GM21619 (cell line): ENCODE measurements at regions not wholly inside any gene's neighbourhood (a gene's known extent, or its start where the extent isn't known, plus 50 kb on each side); places are given as distances from the start of the nearest gene placed in this dataset.
A peak's percentile ranks its signal among the peaks of the same experiment; 100 is the strongest.

Experiments used
- ATAC-seq: cut with Tn5 transposase; IDR thresholded peaks from one replicate; pipeline ENCODE4 v1.9.1; 2021; ENCODE audit not compliant: unreplicated experiment

DNA sequence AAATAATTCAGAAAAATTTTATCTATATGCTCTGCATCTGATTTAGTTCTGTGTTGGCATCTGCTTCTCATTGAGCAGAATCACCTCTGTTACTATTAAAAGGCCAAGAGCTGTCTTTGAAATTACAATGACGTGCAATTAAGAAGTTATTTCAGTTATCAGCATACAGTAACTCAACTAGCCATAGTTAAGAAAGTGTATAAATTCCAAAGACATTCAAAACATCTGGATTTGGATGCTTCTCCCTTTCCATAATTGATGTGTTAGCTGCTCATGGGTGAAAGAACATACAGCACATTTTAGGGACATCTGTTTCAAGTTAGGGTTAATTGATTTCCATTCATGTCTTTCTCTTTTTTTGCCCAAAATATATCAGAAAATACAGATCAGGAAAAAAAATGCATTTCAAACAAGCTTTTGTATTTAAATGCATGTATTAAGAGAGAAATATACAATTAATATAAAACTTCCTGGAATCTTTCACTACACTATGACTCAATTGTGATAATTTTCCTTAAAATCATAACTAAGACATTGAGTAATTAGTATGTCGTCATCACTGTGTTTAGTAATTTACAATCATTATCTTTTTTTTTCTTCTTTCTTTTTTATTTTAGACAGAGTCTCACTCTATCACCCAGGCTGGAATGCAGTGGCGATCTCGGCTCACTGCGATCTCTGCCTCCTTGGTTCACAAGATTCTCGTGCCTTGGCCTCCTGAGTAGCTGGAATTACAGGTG is 82.7 kb upstream of the MBNL1 start:
- ATAC-seq = no peak

DNA sequence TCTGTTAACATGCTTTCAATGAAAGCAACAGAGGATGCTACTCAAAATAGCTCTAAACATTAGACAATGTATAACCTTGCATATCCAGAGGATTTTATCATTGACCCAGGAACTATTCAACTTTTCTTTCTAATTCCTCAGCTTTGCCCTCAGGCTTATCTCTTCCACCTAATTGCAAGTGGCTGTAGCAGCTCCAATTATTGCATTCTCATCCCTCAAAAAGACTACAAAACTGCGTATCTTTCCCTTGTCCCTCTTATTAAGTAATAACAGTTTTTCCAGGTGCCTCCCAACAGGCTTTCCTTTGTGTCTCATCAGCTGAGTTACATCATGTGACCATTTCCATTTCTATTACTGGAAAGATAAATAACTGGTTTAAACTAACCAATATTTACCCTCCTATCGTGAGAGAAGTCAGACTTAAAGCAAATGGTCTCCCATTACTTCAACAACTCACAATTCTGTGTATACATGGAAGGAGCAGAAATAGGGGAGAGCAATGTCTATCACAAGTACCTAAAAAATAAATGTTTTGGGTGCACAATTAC is 78.0 kb upstream of the MBNL1 start:
- ATAC-seq = no peak

DNA sequence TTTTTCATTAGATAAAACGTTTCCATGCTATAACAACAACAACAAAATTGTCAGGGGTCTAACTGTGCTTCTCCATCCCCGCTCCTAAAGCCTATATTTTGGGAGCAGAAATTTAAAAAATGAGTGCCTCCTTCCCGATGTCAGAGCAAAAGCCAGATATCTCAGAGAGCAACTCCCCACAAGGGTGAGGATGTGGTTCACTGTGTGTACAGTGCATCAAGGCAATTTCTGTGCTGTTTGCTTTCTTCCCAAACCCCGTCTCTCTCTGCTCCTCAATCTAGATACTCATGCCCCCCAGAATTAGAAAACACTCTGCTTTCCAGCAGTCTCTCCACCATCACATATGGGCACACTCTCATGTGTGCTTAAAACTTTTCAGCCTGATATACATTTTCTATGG is 76.7 kb upstream of the MBNL1 start:
- ATAC-seq = no peak

DNA sequence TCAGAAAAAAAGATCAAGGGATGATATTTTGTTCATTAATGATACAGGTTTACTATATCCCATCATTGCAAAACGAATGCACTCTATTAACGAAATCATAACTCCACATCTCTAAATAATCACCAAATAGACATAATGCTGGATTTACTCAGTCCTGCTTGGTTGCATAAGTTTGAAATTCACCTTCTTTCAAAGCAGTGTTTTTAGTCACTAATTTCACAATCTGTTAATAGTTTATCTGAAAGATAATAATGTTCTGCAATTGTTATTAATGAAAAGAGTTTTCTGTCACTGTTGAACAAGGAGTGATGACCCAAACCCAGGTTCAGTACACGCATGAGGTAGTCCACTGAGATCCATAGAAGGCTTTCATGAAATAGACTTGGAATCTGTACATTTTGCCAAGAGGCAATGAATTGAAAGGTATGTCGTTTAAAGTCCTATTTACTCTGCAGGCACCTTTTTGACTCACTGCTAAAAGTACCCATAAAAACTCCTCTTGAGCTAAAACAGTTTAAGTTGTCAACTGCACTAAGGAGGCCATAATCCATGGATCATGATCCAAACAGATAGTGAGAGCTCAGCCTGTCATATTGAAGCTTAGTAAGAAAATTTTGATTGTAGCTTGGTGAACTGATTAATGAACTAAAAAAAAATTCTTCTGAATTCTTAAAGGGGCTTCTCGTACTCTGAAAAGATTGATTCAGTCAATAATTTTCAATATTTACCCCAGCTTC is 75.6 kb upstream of the MBNL1 start:
- ATAC-seq = no peak

GRCh38 chr3:152193673-152194267 is 75.0 kb upstream of the MBNL1 start:
- ATAC-seq = peak; percentile 59

DNA sequence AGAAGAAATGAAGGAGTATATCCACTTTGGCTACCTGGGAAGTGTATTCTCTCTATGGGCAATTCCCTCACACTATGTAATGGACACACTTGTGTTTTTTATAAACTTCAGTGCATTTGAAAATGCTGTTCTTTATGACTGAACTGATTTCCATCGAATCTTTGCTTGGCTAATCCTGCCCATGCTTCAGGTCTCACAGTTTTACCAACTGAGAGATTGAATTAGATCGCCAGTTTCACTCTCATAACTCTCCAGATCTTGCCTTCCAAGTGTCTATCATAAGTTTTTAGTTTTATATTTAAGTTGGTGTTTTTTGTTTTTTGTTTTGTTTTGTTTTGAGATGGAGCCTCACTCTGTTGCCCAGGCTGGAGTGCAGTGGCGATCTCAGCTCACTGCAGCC is 73.5 kb upstream of the MBNL1 start:
- no peak for ATAC-seq

GRCh38 chr3:152196782-152197181 is 71.9 kb upstream of the MBNL1 start:
- ATAC-seq = peak; percentile 24

DNA sequence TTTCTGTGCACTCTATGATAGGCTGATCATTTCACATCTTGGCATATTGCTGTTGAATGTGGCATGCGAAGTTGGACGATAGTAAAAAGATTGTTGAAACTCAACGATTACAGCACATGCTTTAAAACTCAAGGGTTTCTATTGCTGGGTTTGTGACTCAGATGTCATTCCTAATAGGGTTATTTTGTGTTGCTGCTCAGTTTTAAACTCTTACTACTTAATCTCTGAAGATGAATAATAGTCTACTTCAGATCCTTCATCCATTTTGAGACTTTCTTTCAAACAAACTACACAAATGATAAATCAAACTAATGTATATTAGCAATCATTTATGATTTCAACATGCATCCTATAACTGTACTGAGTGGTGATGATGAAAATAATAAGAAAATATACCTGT is 71.3 kb upstream of the MBNL1 start:
- ATAC-seq = no peak

- no peak for ATAC-seq
Observed at GRCh38 chr3:152197937-152198336, 70.8 kb upstream of the MBNL1 start.

GRCh38 chr3:152198665-152199064 is 70.1 kb upstream of the MBNL1 start:
- no peak for ATAC-seq

DNA sequence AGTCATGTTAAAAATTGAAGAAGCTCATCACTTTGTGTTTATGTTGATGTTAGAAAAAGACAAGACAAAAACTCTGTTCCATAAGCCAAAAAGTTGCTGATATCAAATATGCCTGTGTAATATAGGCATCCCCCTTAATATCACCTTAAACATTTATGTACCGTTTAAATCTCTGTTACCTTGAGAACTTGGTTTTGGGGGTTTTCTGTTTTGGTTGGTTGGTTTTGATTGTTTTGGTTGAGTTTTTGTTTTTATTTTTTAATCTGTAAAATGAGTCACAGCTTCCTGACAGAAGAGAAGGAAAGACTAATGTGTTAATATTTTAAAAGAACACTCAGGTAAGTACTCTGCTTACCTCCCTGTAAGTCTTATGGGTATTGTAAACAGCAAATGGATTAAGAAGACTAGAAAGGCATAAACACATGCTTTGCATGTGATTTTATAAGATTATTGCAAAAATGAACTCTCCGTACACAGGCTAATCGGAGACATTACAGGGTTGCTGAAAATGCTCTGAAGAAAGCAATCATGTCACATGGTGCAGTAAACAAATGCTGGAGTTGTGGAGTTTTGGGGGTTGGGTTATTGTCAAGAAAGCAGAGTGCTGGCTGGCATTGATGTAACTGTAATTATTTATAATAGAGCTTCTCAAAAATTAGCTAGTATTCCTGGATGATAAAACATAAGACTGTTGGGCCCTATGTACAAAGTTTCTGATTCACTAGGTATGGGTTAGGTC is 69.5 kb upstream of the MBNL1 start:
- no peak for ATAC-seq

DNA sequence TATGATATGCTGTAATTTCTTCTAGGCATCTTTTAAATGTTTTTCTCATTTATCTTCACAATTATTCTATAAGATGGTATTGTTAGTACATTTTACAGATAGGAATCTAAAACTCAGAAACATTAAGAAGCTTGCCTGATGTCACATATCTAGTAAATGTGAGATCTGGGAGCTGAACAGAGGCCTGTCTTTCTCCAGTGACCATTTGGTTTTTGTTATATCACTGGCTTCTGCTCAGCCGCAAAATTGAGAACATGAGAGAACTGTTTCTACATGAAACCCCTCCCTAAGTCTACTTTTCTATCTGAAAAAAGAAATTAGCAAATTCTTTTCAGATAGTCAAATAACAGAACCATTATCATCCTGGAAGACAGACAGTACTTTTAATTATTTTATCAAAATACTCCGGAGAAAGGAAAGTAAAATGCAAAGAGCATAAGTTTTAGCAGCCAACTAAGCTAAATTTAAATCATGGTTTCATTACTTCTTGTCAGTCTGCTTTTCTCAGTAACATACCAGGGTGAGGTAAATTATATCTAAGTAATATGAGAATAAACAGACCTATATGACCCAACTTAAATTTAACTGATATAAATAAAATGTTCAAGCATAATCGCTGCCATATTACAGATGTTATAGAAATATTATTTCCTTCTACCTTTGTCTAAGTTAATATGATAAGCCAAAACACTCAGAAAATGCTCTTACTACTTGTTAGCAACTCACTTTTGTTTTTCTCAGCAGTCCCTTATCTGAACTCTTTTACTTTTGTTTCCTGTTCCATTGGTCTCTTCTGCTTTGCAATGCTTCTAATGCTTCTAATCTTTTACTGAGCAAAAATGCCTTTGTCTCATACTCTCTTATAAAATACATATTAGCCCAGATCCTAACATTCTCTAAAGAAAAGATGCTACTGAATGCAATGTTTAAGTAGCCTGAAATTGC is 68.0 kb upstream of the MBNL1 start:
- no peak for ATAC-seq

DNA sequence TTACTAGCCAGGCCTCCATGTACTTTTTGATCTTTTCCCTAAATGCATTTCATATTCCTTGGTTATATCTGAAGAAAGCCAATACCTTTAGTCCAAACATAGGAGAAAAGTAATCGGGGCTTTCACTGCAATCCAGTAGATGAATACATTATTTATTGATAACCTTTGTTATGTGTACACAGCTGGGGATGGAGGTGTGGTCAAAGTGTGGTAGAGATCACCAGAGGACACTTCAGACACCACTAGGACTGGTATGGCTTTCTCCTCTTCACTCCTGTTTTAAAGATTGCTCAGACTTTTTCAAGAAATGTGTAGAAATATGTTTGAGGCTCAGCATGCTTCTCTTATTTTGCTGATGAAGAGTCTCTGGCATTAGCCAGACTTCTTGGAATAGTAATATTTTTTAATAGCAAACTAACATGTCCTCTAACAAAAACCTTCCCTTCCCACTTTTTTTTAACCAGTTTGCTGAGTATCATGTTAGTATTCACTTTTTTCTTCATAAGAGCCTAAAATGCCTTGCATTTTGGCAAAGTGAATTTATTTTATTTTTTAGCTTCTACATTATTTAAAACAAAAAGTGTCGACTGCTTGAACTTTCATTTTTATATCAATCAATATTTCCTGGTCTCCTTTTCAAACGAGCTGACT is 65.6 kb upstream of the MBNL1 start:
- no peak for ATAC-seq

DNA sequence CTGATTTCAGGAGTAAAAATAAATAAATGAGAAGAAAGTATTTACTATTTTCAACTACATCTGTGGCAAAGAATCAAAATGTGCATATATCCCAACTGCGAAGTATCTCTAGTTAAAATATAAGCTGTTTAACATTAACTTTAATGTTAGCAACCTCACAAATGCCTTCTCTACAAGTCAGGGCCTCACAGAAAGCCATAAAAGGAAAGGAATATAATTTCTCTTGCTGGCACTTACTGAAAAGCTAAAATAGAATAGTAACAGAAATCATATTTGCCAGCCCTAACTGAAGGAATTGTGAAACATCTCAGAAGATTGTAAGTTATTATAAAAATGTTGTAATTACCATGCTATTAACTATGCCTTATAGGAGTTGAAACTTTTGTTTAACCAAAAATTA is 65.1 kb upstream of the MBNL1 start:
- no peak for ATAC-seq

GRCh38 chr3:152204218-152204617 is 64.5 kb upstream of the MBNL1 start:
- no peak for ATAC-seq

GRCh38 chr3:152205097-152205593 is 63.6 kb upstream of the MBNL1 start:
- ATAC-seq = peak; percentile 41

- no peak for ATAC-seq
Observed at GRCh38 chr3:152206243-152206760, 62.4 kb upstream of the MBNL1 start.

GRCh38 chr3:152208439-152208838 is 60.3 kb upstream of the MBNL1 start:
- no peak for ATAC-seq

DNA sequence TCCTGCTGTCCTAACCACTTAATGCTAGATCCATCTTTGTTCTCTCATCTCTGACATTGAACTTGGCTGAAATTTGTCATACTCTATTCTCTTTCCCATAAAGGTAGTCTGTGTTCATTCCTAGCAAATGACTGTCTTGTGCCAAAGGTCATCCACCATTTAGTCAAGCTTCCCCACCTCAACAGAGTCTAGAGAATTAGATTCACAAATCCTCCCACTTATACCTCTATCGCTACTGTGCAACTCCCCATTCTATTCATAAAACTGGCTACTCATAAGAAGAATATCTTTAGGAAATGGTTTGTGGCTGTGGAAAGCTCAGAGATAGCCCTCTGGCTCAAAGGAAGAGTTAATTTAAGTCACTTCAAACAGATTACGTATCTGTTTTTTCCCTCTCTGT is 59.7 kb upstream of the MBNL1 start:
- ATAC-seq = no peak
